GM18907 (cell line): ENCODE measurements at regions not wholly inside any gene's neighbourhood (a gene's known extent, or its start where the extent isn't known, plus 50 kb on each side); places are given as distances from the start of the nearest gene placed in this dataset.

Experiments used
- ATAC-seq: cut with Tn5 transposase; IDR thresholded peaks from one replicate; pipeline ENCODE4 v1.9.1; 2021; ENCODE audit warnings: mild to moderate bottlenecking, moderate library complexity; ENCODE audit not compliant: unreplicated experiment

GRCh38 chr13:26456650-26457049, 100.8 kb upstream of the WASF3 start:
- ATAC-seq: no peak

GRCh38 chr13:26457212-26457611, 100.3 kb upstream of the WASF3 start:
- ATAC-seq: no peak

- no peak for ATAC-seq
Observed at GRCh38 chr13:26458196-26458749, 99.2 kb upstream of the WASF3 start.

- no peak for ATAC-seq
Observed at GRCh38 chr13:26459276-26460131, 98.0 kb upstream of the WASF3 start.

- no peak for ATAC-seq
Observed at GRCh38 chr13:26460648-26461047, 96.8 kb upstream of the WASF3 start.

- no peak for ATAC-seq
Observed at GRCh38 chr13:26463296-26463695, 94.2 kb upstream of the WASF3 start.

- no peak for ATAC-seq
Observed at GRCh38 chr13:26463848-26464247, 93.6 kb upstream of the WASF3 start.

GRCh38 chr13:26465514-26465913, 92.0 kb upstream of the WASF3 start:
- ATAC-seq: no peak

- no peak for ATAC-seq
Observed at GRCh38 chr13:26465954-26466353, 91.5 kb upstream of the WASF3 start.

GRCh38 chr13:26468265-26468801, 89.2 kb upstream of the WASF3 start:
- no peak for ATAC-seq

- no peak for ATAC-seq
Observed at GRCh38 chr13:26469602-26470001, 87.9 kb upstream of the WASF3 start.

GRCh38 chr13:26471807-26472206, 85.7 kb upstream of the WASF3 start:
- ATAC-seq: no peak

- no peak for ATAC-seq
Observed at GRCh38 chr13:26473571-26474230, 83.8 kb upstream of the WASF3 start.

- ATAC-seq: no peak
Observed at GRCh38 chr13:26474286-26474685, 83.2 kb upstream of the WASF3 start.

GRCh38 chr13:26475176-26476110, 82.0 kb upstream of the WASF3 start:
- no peak for ATAC-seq

GRCh38 chr13:26476111-26476781, 81.2 kb upstream of the WASF3 start:
- no peak for ATAC-seq

GRCh38 chr13:26476782-26477142, 80.7 kb upstream of the WASF3 start:
- ATAC-seq: no peak

GRCh38 chr13:26477681-26478080, 79.8 kb upstream of the WASF3 start:
- no peak for ATAC-seq

GRCh38 chr13:26480246-26480855, 77.1 kb upstream of the WASF3 start:
- no peak for ATAC-seq
